Forelimb muscle (tissue), 1 donor: ENCODE measurements at regions not wholly inside any gene's neighbourhood (a gene's known extent, or its start where the extent isn't known, plus 50 kb on each side); places are given as distances from the start of the nearest gene placed in this dataset.
"Not testable (repeated sequence)": the region's sequence is repeated elsewhere in the genome, so short reads cannot be mapped to it uniquely, and the experiment has no call there.

Experiments used
- DNase-seq: peaks from one replicate; pipeline ENCODE4 v3.0.0-alpha.2; 2013; ENCODE audit warnings: low read depth

DNA sequence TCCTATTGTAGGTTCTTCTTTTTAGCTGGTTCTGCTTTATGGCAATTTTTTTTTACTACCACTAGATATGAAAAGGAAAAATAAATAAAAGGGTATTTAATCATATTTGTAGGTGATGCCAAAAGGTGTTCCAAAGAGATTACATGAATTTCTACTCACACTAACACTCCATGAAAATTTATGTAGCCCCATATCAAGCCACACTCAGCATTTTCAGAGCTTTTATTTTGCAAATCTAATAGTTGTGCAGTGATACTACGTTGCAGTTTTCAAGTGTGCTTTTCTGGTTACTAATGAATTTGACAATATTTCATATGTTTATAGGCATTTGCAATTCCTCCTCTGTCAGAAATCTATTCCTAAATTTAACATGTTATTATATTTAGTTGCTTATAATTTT is 363.9 kb upstream of the TMEFF2 start:
- DNase-seq = no peak

DNA sequence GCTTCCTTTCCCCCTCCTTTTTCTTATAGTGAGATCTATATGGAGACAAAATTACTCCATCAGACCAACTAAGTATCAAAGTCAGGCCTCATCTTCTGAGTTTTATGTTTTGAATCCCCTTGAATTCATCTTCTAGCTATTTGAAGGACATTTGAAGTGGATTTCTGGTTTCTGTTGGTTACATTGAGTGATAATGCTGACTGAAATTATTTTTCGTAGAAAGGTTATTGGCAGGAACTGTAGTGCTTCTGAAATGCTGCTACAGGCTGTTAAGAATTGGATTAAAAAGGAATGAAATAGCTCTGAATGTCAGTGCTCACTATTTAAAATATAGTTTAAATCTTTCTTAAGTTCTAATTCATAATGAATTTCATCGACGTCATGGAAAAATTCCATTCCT is 361.0 kb upstream of the TMEFF2 start:
- DNase-seq = no peak

DNA sequence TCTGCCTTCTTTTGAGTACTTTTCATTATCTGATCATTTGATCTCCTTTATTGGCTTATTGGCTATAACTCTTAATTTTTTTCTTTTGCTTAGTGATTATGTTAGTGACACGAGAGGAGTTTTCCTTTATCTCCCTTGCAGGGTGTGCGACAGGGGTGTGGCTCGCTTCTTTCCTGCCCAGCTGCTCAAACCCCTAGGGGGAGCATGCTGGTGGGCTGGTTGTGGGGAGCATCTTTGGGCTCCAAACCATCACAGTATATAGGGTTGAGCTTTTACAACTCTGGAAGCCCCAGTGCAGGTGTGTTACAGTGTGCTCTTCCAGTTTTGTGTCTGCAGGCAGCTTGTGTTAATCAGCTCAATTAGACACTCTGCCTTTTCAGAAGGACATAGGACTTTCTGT is 357.0 kb upstream of the TMEFF2 start:
- DNase-seq = no peak

GRCh38 chr2:192546565-192546964 is 351.8 kb upstream of the TMEFF2 start:
- no peak for DNase-seq

- DNase-seq = no peak
These were observed 349.7 kb upstream of the TMEFF2 start for GRCh38 chr2:192544371-192544955.

GRCh38 chr2:192542148-192543066 is 347.7 kb upstream of the TMEFF2 start:
- DNase-seq = not testable (repeated sequence)

DNA sequence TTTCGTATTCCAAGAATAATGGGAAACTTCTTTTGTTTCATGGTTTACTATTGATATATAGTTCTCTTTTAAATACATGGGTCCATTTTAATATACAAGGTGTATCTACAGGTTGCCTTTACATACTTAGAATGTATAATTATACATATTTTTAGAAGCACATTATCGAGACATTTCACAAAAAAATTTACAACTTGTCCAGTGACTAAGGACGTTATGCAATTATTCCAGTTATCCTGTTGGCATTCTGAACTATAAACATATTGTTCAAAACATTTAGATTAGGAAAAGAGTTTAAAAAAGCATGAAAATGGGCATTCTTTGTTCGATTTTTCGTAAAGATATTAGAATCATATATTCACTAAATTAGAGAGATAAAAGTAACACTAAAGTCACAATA is 344.6 kb upstream of the TMEFF2 start:
- no peak for DNase-seq

DNA sequence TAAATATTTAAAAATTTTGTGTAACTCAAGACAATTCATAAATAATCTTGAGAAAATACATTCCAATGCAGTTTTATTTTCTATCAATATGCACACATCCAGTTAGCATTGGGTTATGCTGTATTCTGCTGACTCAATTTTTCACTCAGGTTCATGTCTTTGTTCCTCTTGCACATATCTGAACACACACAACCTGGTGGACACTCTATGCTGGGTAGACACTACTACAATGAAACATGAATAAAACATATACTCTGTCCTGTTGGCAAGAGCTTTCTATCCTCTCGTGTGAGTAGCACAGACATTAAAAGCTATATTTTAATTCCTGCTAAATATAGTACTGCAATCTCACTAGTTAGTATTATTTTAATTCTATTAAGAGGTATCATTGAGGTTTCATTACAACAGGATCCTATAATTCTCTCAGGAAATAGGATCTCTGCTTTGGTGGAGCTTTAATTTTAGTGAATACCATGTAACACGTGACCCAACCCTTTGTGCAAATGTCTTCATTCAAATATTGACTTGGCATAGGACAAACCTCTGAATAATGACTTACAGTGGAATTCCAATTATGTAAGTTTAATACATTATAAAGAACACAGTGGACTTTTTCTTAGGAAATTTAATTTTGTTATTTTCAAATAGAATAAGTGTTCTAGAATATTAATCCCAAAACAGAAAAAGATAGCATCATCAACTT is 342.3 kb upstream of the TMEFF2 start:
- DNase-seq = no peak

- DNase-seq = no peak
These were observed 341.5 kb upstream of the TMEFF2 start for GRCh38 chr2:192535956-192536921.

DNA sequence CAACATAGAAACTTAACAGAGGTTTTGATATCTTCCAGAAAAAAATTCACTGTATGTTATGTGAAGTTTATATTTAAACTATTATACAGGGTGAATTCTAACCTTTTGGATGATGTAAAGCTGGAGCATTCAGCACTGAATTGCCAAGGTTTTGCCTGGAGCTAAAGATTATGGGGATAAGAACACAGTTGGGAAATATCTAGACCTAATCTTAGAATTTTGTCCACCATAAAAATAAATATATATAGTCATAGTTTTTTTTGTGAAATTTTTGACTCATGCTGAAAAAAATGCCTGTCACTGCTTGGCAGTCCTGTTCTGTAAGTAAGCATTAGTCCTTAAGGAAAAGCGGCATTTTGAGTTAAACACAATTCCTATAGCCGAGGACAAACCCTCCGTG is 339.3 kb upstream of the TMEFF2 start:
- no peak for DNase-seq

DNA sequence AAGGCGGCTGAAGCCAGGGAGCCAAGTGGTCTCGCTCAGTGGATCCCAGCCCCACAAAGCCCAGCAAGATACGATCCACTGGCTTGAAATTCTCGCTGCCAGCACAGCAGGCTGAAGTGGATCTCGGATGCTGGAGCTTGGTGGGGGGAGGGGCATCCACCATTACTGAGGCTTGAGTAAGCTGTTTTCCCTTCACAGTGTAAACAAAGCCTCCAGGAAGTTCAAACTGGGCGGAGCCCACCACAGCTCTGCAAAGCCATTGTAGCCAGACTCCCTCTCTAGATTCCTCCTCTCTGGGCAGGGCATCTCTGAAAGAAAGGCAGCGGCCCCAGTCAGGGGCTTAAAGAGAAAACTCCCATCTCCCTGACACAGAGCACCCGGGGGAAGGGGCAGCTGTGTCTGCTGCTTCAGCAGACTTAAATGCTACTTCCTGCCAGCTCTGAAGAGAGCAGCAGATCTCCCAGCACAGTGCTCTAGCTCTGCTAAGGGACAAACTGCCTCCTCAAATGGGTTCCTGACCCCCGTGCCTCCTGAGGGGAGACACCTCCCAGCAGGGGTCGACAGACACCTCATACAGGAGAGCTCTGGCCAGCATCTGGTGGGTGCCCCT is 330.0 kb upstream of the TMEFF2 start:
- not testable (repeated sequence) for DNase-seq

- DNase-seq = not testable (repeated sequence)
These were observed 329.5 kb upstream of the TMEFF2 start for GRCh38 chr2:192524214-192524613.

DNA sequence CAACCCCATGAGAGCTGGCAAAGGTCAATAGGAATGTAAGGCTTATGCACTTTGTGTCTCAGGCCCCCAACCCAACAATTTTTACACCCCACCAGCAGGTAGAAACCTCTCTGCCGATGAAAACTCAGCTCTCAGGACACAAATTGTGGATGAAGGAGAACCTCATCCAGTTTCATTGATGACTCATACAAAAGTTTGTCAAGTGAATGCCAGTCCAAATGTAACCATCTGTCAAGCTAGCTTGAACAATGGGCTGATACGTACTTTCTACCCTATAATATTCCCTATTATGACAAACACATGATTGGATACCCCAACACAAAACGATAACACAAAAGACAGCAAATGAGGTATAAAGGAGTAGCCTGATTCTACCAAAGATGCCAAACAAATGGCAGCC is 321.2 kb upstream of the TMEFF2 start:
- DNase-seq = no peak

GRCh38 chr2:192513575-192513974 is 318.8 kb upstream of the TMEFF2 start:
- DNase-seq = no peak

DNA sequence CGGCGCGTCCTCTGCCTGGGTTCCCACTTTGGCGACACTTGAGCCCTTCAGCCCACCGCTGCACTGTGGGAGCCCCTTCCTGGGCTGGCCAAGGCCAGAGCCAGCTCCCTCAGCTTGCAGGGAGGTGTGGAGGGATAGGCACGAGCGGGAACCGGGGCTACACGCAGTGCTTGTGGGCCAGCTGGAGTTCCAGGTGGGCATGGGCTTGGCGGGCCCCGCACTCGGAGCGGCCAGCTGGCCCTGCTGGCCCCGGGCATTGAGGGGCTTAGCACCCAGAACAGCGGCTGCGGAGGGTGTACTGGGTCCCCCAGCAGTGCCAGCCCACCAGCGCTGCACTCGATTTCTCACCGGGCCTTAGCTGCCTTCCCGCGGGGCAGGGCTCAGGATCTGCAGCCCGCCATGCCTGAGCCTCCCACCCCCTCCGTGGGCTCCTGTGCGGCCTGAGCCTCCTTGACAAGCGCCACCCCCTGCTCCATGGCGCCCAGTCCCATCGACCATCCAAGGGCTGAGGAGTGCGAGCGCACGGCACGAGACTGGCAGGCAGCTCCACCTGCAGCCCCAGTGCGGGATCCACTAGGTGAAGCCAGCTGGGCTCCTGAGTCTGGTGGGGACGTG is 313.2 kb upstream of the TMEFF2 start:
- not testable (repeated sequence) for DNase-seq

GRCh38 chr2:192500550-192501200 is 305.9 kb upstream of the TMEFF2 start:
- no peak for DNase-seq

GRCh38 chr2:192499476-192499875 is 304.7 kb upstream of the TMEFF2 start:
- DNase-seq = no peak

DNA sequence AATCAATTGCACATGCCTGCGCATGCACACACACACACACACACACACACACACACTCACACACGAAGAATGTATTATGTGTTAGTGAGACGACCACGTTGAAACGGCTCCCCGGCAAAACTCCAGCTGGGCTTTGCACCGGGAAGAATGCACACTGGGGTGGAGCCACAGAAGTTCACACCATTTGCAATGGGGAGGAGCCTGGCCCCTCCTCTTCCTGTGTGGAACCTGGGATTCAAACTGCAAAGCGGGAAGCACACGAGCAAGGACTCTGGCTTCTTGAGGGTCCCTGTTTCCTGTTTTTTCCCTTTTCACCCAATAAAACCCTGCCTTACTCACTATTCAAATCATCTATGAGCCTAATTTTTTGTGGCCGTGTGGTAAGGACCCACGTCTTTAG is 304.0 kb upstream of the TMEFF2 start:
- DNase-seq = no peak

DNA sequence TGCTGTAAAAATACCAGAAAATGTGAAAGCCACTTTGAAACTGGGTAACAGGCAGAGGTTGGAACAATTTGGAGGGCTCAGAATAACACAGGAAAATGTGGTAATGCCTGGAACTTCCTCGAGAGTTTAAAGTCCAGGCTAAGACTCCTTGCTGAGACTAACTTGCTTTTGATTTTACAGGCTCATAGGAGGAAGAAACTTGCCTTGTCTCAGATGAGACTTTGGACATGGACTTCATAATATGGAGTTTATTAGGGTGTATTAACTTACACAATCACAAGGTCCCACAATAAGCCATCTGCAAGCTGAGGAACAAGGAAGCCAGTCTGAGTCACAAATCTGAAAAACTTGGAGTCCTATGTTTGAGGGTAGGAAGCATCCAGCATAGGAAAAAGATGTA is 293.4 kb upstream of the TMEFF2 start:
- DNase-seq = not testable (repeated sequence)

DNA sequence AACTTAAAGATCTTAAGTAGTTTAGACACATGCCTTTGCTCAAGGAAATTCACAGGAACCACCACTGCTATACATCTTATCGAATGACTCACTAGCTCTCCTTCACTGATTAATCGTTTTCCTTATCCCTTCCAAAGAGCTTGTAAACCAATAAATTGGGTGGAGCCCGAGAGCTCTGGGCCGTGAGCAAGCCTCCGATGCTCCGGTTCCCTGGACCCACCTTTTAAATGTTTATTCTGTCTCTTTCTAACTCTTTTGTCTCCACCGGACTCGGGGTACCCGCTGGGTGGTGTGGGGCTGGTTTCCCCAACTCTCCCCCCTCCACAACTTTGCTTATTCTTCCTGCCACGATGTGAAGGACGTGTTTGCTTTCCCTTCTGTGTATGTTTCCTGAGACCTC is 292.9 kb upstream of the TMEFF2 start:
- no peak for DNase-seq
